Fibroblast of skin of scalp (primary cell): ENCODE measurements at regions not wholly inside any gene's neighbourhood (a gene's known extent, or its start where the extent isn't known, plus 50 kb on each side); places are given as distances from the start of the nearest gene placed in this dataset.

Experiments used
- DNase-seq: peaks from one replicate; pipeline ENCODE4 v3.0.0-alpha.2; 2013

DNA sequence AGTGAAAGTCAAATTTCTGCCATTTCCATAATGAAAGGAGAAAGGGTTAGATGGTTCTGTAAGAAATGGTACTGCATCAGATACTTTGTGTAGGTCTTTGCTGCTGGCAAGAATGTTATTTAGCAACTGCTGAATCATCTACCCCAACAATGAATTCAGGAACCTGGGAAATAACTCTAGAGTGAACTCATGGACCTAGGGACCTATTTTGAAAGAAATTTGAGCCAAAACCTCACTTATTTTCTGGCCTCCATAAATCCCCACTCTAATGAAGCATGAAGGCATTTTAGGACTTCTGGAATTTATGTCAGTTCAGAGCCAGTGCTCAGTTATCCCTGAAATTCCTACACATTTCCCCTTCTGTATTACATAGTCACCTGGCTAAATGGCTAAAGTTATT is 50.9 kb upstream of the CPNE8 start:
- DNase-seq: no peak
